ENCODE measurements at regions not wholly inside any gene's neighbourhood (a gene's known extent, or its start where the extent isn't known, plus 50 kb on each side); places are given as distances from the start of the nearest gene placed in this dataset.
"Not testable (repeated sequence)": the region's sequence is repeated elsewhere in the genome, so short reads cannot be mapped to it uniquely, and the experiment has no call there.

DNA sequence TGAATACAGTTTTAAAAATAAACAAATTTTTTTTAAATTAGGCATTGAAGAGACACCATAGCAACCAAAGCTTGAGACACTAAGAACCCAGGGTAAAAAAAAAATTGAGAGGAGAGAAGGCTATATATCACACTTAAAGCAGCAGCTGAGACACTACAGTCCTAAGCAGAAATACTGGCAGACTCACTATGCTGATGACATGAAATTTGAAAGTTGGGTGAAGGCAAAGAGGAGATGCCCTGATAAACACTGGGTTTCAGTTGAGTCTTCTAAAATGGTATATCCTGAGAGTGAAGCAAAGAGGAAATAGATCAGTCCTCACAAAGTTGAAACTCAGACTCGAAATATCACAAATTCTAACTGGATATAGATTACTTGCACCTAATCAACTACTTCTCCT lies 419.9 kb upstream of the CDH9 start:
- no peak for DNase-seq

DNA sequence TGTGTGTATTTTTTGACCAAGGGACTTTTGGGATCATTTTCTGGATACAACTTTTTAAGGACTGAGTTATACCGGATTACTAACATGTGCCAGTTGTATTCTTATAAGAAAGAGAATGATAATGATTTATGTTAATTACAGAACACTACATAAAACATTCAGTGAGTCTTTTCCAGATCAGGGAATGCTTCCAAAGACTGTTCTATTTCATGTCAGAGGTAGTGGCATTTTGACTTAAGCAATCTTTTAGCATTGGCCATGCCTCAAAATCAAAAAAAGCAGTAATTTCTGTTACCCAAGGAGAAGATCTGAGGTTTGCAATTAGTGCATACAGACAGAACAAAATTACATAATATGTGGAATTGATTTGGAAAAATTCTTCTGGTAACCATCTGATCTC lies 413.0 kb upstream of the CDH9 start:
- no peak for DNase-seq

DNA sequence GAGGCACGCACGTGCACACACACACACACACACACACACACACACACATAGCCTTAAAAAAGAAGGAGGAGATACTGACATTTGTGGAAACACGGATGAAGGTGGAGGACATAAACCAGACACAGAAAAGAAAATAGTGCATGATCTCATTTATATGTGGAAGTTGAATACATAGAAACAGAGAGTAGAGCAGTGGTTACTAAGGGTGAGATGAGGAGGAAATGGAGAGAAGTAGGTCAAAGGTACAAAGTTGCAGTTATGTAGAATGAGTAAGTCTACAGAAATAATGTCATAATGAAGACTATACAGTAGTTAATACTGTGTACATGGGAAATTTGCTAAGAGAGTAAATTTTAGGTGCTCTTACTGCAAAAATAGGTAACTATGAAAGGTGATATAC lies 412.2 kb upstream of the CDH9 start:
- no peak for DNase-seq

DNA sequence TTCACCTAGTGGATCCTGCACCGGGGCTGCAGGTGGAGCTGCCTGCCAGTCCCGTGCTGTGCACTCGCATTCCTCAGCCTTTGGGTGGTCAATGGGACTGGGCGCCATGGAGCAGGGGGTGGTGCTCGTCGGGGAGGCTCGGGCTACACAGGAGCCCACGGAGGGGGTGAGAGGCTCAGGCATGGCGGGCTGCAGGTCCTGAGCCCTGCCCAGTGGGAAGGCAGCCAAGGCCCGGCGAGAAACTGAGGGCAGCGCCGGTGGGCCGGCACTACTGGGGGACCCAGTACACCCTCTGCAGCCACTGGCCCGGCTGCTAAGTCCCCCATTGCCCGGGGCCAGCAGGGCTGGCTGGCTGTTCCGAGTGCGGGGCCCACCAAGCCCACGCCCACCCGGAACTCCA lies 401.0 kb upstream of the CDH9 start:
- DNase-seq = not testable (repeated sequence)

DNA sequence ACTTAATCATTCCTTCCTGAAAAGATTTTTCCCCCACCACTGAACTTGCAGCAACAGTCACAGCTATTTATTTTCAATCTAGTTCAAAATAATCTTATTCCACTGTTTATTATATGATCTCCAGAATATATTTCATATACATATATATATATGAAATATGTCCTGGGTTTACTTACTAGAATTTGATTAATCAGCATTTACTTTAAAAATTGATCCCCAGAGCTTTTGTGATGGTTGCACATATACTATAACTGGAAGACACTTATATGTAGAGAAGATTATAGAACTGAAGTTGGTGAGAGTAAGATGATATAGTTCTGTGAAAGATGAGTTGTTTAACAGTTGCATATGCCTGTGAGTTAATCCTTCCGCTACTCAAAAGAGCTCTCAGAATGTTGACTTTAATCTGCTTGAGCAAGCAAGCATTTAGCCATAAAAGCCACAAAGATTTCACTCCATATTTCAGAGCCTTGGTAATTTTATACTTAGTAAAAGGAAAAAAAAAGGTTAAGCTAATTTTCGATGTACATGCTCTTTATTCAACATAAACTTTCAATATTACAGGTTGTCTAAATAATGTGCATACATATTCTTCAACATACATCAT lies 399.3 kb upstream of the CDH9 start:
- DNase-seq = no peak

DNA sequence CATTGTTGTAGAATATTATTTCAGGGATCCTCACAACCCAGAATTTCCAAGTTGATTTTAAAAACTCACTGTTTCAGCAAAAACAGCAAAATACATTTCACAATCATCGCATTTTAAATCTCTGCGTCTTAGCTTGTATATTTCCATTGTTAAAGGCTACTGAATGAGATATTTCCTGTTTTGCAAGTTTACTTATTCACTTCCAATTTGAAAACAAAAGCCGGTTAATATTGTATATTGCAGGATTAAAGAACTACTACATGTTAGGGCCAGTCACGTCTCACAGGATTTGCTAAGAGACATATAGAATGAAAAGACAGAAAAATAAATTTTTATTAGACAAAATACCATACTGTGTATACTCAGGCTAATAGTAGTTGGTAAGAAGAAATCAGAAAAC lies 395.9 kb upstream of the CDH9 start:
- no peak for DNase-seq

DNA sequence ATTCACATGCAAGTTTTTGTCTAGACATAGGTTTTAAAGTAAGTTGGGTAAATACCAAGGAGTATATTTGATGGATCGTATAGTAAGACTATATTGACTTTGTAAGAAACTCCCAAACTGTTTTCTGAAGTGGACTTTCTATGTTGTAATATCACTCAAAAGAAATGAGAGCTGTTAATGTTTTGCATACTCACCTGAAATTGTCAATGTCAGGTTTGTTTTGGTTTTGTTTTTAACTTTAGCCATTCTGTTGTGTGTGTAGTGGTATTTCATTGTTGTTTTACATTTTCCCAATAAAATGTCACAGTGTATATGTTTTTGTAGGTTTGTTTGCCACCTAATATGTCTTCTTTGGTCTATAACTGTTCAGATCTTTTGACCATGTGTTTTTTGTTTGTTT lies 375.7 kb upstream of the CDH9 start:
- no peak for DNase-seq

DNA sequence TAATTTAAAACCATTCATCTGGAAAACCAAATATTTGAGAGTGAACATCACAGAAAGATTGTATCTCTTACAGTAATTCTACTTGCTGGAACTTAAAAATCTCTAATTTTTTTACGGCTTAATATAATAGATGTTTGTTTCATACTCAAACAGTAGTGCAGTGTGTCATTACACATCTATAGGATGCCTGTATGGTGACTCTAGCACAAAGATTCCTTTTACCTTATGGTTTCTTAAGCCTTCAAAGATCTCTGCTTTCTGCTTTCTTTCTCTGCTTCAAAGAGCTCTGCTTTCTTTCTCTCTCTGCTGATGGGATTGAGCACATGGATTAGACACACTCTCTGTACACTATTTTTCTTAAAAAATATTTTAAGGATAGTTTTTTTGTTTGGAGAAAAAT lies 374.0 kb upstream of the CDH9 start:
- no peak for DNase-seq

DNA sequence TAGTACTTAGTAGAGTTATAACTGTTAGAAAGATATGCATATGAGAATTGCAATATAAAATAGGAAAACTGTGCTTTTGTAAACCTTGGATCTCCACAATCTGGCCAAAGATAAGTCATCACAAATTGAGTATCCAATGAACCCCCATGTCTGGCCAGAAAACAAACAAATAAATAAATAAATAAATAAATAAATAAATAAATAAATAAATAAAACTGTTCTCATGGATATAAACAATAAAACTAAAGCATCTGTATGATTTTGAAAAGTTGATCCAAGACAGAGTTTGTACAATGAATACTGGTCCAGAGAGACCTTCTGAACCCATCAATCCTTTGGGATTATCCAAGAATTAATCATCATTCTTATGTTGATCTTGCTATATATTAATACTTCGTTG lies 367.6 kb upstream of the CDH9 start:
- DNase-seq = no peak

DNA sequence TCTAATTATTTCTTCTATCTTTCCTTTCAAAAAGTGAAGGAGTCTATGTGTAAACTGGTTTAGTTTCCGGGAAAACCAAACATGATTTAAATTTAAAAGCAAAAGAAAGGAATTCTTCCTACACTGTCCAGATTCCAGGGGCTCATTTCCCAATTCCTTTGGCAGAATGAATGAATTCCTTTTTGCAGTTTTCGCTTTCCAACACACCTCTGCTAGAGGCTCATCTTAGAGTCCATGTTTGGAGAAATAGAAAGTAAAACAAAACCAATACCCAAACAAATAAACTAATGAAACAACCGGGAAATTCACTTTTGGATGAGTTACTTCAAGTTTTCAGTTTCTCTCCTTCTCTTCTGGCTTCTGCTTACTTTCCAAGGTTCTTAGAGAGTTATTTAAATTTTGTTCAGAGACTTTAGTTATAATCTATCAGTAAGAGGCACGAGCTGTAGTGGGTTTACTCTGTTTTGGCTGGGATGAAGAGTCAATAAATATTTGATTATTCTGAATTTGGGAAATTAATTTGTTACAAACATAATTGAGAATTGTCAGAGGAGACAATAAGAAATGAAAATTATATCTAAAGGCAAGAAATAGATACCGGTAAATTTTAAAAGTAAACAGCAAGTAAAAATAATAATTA lies 365.0 kb upstream of the CDH9 start:
- no peak for DNase-seq

DNA sequence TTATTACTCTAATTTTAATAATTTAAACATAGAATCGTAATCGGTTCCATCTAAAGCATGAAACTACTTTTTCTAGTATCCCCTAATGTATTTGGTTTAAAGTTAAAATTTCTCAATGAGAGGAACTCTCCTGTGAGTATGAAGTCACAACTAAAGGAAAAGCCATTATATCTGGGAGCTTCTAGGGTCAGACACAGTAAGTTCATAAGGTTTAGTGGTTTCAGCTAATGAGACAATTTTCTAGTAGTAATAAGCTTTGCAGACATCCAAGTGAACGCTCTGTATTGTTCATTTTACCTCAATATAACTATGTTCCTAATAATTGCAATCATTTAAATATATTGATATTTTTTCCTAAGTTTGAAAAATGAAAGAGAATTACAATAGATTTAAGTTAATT lies 364.4 kb upstream of the CDH9 start:
- DNase-seq = no peak

DNA sequence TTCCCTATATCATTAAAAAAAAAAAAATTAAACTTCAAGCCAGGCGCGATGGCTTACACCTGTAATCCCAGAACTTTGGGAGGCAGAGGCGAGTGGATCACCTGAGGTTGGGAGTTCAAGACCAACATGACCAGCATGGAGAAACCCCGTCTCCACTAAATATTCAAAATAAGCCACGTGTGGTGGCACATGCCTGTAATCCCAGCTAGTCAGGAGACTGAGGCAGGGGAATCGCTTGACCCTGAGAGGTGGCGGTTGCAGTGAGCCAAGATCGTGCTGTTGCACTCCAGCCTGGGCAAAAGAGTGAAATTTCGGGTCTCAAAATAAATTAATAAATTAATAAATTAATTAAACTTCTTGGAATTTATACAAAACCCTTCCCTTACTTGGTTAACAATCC lies 358.6 kb upstream of the CDH9 start:
- no peak for DNase-seq

DNA sequence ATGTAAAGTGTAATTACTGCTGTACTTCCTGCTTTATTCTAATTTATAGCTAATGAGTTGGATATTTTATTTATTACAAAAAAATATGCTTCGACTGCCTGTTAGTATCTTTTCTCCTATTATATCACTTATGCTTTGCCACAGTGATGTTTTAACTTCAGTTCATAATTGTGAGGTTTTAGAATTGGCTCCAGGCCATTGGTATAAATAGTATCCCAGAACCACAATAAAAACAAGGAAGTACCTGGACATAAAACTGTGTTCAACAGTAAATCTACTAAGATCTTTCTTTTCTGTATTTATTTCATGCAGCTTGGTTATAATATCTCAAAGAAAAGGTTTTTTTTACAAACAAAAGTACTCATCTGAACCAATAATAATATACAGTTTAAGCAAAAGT lies 354.3 kb upstream of the CDH9 start:
- no peak for DNase-seq

DNA sequence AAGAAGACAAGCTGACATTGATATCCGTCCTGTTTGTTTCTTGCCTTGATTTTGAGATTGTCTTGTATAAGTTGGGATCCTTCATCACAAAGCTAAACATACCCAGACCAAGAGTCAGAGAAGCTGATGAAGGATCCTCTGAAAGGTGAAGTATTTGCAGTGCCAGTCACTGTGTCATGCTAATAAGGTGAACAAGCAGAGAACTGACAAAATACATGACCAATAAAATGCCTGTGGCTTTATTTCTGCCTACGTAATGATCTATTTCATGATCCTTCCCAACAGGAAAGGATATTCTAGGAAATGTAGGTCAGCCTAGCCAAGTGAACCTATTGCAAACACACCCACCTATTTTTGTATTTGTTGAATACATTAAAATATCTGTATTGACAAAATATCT lies 351.3 kb upstream of the CDH9 start:
- DNase-seq = no peak

DNA sequence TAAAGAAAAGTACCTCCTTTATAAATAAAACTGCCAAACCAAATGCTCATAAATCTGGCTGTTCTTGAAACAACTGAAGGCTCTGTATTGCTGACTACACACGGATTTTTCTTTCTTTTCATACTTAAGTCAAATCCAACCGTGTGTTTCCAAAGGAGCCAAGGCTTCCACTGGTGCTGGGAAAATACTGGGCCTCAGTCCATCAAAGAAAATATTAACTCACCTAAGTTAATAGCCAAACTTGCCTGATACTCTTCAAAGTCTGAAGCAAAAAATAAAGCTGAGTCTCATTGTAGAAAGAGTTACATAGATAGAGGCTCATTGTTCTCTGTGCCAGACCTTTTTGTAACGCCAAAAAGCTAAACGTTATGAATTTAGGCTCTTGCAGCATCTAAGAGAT lies 350.4 kb upstream of the CDH9 start:
- DNase-seq = no peak

DNA sequence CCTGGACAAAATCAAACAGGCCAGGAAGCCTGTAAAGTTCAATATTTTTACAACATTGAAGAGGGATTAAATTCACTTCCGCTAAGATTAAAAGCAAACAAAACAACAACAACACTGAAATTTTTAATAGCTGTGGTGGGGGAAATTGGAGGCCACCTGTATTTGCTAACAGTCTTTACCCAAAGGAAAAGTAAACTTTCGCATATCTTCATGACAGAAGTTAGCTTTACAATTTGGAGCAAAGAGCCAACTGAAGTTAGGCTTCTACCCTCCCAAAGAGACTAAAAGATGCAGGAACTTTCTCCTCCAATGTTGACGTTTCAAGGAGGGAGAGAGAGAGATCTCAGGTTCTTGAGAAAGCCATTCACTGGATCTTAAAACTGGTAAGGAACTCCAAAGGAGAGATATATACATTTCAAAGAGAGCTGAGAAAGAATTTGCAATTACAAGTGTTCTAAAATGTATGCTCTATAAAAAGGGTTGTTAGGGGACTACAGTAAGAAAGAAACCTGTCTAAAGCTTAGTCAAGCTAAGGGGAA lies 349.2 kb upstream of the CDH9 start:
- no peak for DNase-seq

DNA sequence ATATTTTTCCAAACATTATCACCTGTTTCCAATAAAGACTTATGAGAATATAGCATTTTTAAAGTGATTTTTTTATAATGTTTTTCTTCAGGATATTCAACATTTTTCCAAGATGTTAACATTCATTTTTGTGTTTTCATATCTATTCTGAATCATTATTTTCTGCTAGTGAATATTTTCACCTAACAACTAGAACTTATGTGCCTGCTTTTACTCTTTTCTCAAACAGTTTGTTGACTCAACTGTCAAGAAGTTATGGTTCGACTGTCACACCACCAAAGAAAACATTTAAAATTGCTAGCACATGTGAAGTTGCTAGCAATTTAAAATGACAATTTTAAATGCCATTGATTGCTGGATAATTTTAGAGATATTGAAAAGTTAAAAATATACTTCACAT lies 343.3 kb upstream of the CDH9 start:
- no peak for DNase-seq

DNA sequence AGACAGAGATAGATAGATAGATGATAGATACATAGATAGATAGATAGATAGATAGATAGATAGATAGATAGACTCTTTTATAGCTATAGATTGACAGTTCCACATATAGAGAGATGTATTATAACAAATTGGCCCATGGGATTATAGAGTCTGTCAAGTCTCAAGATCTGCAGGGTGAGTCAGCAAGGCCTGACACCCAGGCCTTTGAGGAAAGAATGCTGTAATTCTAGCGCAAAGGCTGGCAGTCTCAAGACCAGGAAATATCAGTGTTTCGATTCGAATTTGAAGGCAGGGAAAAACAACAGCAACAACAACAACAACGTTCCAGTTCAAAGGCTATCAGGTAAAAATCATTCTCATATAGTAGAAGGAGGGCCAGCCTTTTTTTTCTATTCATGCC lies 339.2 kb upstream of the CDH9 start:
- no peak for DNase-seq

DNA sequence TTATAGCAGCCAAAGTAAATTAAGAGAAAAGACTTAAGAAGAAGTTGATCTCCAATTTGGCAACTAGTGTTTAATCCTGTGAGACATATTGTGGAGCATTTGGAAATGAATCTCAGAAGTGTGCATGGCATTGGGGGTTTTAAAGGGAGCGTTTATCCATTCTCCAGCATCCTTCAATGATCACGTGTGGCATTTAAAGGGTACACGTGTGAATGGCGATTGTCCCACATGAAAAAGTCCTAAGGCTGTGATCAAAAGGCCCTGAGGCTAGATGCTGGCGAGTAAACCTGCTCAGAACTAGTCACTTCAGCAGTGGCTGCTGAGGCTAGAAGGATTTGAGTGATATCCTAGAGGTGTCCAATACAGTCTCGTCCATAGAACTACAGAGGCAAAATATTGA lies 315.6 kb upstream of the CDH9 start:
- no peak for DNase-seq

DNA sequence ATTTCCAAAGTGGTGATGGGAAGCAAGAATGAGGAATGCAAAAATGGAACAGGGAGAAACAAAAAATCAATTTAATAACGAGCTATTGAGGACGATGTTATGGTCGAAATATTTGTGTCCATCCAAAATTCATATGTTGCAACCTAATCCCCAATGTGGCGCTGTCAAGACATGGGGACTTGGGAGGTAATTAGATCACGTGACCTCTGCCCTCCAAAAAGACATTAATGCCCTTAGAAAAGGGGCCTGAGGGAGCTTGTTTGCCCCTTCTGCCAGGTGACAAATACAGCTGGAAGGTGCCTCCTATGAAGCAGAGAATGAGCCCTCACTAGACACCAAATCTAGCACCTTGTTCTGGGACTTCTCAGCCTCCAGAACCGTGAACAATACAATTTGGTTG lies 315.2 kb upstream of the CDH9 start:
- no peak for DNase-seq

DNA sequence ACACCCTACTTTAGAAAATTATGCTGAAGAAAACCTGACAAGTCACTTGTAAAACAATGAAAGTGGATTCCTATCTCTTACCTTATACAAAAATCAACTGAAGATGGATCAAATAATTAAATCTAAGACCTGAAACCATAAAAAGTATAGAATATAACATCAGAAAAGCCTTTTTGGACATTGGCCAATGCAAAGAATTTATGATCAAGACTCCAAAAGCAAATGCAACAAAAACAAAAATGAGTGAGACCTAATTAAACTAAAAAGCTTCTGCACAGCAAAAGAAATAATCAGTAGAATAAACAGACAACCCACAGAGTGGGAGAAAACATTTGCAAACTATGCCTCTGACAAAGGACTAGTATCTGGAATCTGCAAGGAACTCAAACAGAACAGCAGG lies 303.0 kb upstream of the CDH9 start:
- DNase-seq = no peak

DNA sequence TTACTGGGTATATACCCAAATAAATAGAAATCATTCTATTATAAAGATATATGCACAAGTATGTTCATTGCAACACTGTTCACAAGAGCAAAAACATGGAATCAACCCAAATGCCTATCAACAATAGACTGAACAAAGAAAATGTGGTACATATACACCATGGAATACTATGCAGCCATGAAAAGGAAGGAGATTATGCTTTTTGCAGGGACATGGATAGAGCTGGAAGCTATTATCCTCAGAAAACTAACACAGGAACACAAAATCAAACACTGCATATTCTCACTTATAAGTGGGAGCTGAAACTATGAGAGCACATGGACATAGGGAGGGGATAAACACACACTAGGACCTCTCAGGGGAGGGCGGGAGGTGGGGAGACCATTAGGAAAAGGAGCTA lies 298.4 kb upstream of the CDH9 start:
- DNase-seq = no peak

DNA sequence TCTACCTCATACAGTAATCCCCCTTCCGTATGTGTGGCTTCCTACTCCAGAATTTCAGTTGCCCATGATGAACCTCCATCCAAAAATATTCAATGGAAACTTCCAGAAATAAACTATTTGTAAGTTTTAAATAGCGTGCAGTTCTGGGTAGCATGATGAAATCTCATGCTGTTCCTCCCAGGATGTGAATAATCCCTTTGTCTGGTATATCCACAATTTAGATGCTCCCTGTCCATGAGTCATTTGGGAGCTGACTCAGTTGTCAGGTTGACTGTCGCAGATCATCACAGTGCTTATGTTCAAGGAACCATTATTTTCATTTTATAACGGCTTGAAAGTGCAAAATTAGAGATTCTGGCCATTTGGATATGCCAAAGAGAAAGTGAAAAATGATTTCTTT lies 290.1 kb upstream of the CDH9 start:
- DNase-seq = no peak

DNA sequence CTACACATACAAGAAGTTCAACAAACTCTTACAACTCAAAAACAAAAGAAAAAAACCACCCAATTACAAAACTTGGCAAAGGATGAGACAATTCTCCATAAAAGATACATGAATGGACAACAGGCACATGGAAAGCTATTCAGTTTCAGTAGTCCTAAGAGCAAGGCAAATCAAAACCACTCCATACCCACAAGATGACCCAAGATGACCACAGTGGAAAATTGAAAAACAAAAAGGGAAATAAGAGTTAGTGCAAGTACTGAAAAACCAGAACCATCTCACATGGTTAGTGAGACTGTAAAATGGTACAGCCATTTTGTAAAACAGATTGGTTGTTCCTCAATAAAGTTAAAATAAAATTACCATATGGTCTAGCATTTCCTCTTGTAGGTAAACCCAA lies 287.1 kb upstream of the CDH9 start:
- DNase-seq = no peak

DNA sequence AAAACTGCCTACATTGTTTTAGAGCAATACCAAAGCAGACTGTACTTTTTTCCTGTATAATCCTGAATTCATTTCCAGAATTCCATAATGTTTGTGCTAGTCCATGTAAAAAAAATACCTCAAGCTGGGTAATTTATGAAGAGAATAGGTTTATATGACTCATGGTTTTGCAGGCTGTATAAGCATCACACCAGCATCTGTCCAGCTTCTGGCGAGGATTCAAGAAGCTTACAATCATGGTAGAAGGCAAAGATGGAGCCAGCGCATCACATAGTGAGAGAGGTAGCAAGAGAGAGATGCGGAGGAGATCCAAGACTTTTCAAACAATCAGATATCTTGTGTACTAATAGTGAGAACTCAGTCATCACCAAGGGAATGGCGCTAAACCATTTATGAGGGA lies 280.3 kb upstream of the CDH9 start:
- no peak for DNase-seq
